GM23248 (cell line): ENCODE measurements at regions not wholly inside any gene's neighbourhood (a gene's known extent, or its start where the extent isn't known, plus 50 kb on each side); places are given as distances from the start of the nearest gene placed in this dataset.

Source experiments
- EZH2 ChIP-seq: fragments of 200-600 bp; sonication (generic); IDR thresholded peaks from 2 replicates; pipeline ENCODE4 v1.6.1; 2018; ENCODE audit warnings: antibody characterized with exemption, mild to moderate bottlenecking; ENCODE audit not compliant: insufficient read depth, poor library complexity, severe bottlenecking
- EZH2phosphoT487 ChIP-seq: fragments of 200-600 bp; sonication (generic); IDR thresholded peaks from 2 replicates; pipeline ENCODE4 v1.6.1; 2018; ENCODE audit warnings: antibody characterized with exemption, moderate library complexity, mild to moderate bottlenecking, low read depth; ENCODE audit not compliant: insufficient read depth

GRCh38 chr7:85630904-85631600, 444.2 kb upstream of the SEMA3D start:
- TF ChIP-seq EZH2, result no peak
- TF ChIP-seq EZH2phosphoT487, result no peak
